ENCODE measurements at regions not wholly inside any gene's neighbourhood (a gene's known extent, or its start where the extent isn't known, plus 50 kb on each side); places are given as distances from the start of the nearest gene placed in this dataset.

DNA sequence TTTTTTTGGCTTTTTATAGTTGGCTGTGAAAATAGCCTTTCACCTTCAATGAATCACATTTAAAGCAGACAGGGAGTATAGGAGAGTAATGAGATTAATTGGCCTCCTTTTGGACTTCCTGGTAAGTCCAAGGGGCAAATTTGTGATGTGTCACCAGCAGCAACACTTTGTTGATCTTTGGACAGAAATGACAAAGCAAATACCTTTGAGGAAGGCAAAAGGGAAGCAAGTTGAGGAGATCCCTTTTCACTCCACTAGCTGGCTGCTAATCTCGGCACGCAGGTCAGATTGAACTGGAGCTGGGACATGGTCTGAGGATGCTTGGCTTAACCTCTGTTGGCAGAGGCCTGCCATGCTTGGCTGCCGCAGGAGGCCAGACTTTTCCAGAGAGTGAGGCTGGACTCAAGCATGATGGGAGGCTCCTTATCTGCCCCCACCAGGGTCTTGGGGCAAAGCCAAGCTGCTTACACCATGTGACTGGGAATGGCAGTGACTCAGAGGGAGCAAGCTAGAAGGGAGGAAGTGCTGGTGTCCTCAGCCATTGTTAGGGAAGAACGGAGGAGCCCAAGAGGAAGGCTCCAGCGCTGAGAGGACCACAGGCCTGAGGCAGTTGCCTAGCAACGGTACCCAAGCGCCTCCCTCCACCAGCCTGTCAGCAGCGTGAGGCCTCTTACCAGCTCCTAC lies 174.5 kb upstream of the MAP1B start:
- TF ChIP-seq TAF1 (IDR thresholded peaks at IDR 0.05; ENCODE audit: borderline replicate concordance, insufficient read depth, low read length) (peak; percentile 15; the same call in 1 of the 2 replicates), POLR2AphosphoS5 (IDR thresholded peaks at IDR 0.05; ENCODE audit: low read depth, low read length) (no peak), SIN3A (IDR thresholded peaks at IDR 0.05; ENCODE audit: borderline replicate concordance, insufficient read depth, low read length) (no peak; the same call in 1 of the 2 replicates)
- TF ChIP-seq, protein P1, sequence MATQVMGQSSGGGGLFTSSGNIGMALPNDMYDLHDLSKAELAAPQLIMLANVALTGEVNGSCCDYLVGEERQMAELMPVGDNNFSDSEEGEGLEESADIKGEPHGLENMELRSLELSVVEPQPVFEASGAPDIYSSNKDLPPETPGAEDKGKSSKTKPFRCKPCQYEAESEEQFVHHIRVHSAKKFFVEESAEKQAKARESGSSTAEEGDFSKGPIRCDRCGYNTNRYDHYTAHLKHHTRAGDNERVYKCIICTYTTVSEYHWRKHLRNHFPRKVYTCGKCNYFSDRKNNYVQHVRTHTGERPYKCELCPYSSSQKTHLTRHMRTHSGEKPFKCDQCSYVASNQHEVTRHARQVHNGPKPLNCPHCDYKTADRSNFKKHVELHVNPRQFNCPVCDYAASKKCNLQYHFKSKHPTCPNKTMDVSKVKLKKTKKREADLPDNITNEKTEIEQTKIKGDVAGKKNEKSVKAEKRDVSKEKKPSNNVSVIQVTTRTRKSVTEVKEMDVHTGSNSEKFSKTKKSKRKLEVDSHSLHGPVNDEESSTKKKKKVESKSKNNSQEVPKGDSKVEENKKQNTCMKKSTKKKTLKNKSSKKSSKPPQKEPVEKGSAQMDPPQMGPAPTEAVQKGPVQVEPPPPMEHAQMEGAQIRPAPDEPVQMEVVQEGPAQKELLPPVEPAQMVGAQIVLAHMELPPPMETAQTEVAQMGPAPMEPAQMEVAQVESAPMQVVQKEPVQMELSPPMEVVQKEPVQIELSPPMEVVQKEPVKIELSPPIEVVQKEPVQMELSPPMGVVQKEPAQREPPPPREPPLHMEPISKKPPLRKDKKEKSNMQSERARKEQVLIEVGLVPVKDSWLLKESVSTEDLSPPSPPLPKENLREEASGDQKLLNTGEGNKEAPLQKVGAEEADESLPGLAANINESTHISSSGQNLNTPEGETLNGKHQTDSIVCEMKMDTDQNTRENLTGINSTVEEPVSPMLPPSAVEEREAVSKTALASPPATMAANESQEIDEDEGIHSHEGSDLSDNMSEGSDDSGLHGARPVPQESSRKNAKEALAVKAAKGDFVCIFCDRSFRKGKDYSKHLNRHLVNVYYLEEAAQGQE (IDR thresholded peaks at IDR 0.05; ENCODE audit: insufficient read depth in 1 of 2, low read depth in 2 of 2, low read length in 2 of 2): 0 out of 4 replicates have a peak, but pooled peaks of 1 of the 2 experiments have one; percentile 26

- TF ChIP-seq, protein P1 (IDR thresholded peaks at IDR 0.05; ENCODE audit: insufficient read depth in 1 of 2, low read depth in 2 of 2, low read length in 2 of 2): no peak
- TF ChIP-seq SIN3A (IDR thresholded peaks at IDR 0.05; ENCODE audit: borderline replicate concordance, insufficient read depth, low read length) (no peak), POLR2AphosphoS5 (IDR thresholded peaks at IDR 0.05; ENCODE audit: low read depth, low read length) (no peak), TAF1 (IDR thresholded peaks at IDR 0.05; ENCODE audit: borderline replicate concordance, insufficient read depth, low read length) (no peak), FOXP2 (optimal IDR thresholded peaks at IDR 0.05; ENCODE audit: borderline replicate concordance, extremely low read depth, extremely low read length, insufficient read depth) (no peak)
Observed at GRCh38 chr5:71934322-71934721, 173.0 kb upstream of the MAP1B start.

DNA sequence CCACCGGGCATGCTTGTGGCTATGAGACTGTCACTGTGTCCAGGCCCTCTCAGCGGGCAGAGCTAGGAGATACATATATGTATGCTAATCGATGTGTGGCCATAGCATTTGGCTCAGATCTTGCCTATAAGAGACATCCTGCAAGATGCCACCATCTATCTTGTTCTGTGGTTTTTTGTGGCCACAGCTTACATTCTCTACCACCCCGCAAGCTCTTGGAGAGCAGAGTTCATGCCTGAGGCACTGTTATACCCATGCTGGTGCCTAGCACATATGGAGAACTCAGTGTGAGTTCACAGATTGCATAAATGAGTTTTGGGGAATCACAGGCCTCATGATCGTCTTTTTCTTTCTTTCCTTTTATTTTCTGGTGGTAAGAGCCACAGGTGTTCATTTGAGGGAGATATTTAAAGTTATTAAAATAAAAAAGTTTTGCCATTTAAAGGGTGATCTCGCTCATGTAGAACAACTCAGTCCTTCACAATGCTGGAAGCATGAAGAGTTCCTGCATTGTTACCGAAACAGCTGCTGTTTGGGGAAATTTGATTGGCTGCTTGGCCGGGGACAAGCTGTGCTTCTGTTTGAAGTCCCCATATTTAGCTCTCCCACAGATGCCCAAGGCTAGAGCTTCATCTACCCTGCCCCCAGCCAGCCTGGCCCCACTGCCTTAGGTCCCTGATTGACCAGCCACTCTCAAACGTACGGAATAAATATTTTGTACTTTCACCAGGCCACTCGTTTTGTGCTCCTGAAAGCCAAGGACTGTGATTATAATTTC lies 169.2 kb upstream of the MAP1B start:
- TF ChIP-seq FOXP2 (optimal IDR thresholded peaks at IDR 0.05; ENCODE audit: borderline replicate concordance, extremely low read depth, extremely low read length, insufficient read depth): no peak
- no peak for TF ChIP-seq TAF1 (IDR thresholded peaks at IDR 0.05; ENCODE audit: borderline replicate concordance, insufficient read depth, low read length)
- TF ChIP-seq POLR2AphosphoS5 (IDR thresholded peaks at IDR 0.05; ENCODE audit: low read depth, low read length): no peak
- TF ChIP-seq SIN3A (IDR thresholded peaks at IDR 0.05; ENCODE audit: borderline replicate concordance, insufficient read depth, low read length): no peak

- TF ChIP-seq, protein P1 (IDR thresholded peaks at IDR 0.05; ENCODE audit: insufficient read depth in 1 of 2, low read depth in 2 of 2, low read length in 2 of 2): no peak
- TF ChIP-seq SIN3A (IDR thresholded peaks at IDR 0.05; ENCODE audit: borderline replicate concordance, insufficient read depth, low read length) (no peak), FOXP2 (optimal IDR thresholded peaks at IDR 0.05; ENCODE audit: borderline replicate concordance, extremely low read depth, extremely low read length, insufficient read depth) (no peak), POLR2AphosphoS5 (IDR thresholded peaks at IDR 0.05; ENCODE audit: low read depth, low read length) (no peak), TAF1 (IDR thresholded peaks at IDR 0.05; ENCODE audit: borderline replicate concordance, insufficient read depth, low read length) (no peak)
Observed at GRCh38 chr5:71938895-71939294, 168.4 kb upstream of the MAP1B start.

DNA sequence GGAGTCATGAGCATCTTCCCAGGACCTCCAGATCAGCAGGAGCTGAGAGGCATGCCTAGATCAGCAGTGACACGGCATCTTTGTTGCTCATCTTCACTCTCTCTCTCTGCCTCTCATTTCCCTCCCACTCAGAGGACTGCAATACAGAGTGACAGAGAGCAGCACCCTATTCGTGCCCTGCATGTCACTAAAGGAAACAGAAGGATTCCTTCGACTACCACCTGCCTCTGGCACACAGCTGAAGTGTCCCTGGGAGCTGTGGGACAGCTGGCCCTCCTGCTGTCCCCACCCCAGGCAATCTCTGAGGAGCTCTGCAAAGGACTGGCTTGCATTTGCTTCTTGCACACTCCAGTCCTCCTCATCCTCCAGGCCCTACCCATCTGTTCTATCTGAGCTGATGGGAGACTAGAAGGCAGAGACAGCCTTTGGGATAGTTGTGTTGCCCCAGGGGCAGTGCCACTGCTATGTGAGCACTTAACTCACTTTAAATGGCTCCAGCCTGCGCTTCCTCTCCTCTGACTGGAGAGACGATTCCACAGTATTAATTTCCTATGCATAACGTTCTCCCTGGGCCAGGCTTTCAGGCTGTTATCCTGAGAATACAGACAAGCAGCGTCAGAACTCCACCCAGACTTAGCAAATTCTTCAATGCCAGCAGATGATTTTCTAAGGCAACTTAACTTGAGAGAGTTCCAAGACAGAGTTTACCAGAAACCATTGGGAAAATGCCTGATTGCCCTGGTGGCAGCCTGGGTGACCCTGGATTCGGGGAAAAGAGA lies 167.6 kb upstream of the MAP1B start:
- TF ChIP-seq, protein P1 (IDR thresholded peaks at IDR 0.05; ENCODE audit: insufficient read depth in 1 of 2, low read depth in 2 of 2, low read length in 2 of 2): no peak
- TF ChIP-seq SIN3A (IDR thresholded peaks at IDR 0.05; ENCODE audit: borderline replicate concordance, insufficient read depth, low read length): no peak

Data from PFSK-1 (cell line).